ENCODE measurements at regions not wholly inside any gene's neighbourhood (a gene's known extent, or its start where the extent isn't known, plus 50 kb on each side); places are given as distances from the start of the nearest gene placed in this dataset.

DNA sequence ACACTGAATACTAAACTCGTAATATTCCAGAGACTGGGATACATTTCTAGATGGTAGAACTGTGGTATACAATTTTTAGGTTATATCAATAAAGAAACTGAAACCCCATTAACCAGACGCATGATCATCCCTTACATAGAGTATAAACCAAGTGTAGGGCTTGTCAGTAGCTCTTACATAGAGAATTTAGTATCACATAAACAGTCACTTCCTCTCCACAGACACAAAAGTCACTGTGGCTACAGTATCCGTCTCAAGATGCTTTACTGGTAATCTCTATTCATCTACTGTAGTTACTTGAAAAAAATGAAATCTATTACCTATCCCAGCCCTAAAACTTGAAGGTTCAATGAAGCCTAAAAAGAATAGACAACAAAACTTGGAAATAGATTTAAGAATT lies 252.3 kb upstream of the TMPRSS15 start:
- TF ChIP-seq POLR2AphosphoS5 (IDR thresholded peaks at IDR 0.05) (no peak), CTCF (IDR thresholded peaks at IDR 0.05 in 8 of 11, conservative IDR thresholded peaks at IDR 0.05 in 3 of 11) (no peak), POLR2A (IDR thresholded peaks at IDR 0.05) (no peak)
